ENCODE measurements at regions not wholly inside any gene's neighbourhood (a gene's known extent, or its start where the extent isn't known, plus 50 kb on each side); places are given as distances from the start of the nearest gene placed in this dataset.

- no peak overlapping the region for H3K4me3 ChIP-seq (ENCODE audit: low read depth, low read length)
- no peak for DNase-seq (ENCODE audit: low read depth)
- TF ChIP-seq CTCF (conservative IDR thresholded peaks at IDR 0.05; ENCODE audit: low read depth, low read length): no peak
Observed at GRCh38 chr11:45423475-45424120, 137.5 kb upstream of the SYT13 start.

- no peak for TF ChIP-seq CTCF (conservative IDR thresholded peaks at IDR 0.05; ENCODE audit: low read depth, low read length)
- DNase-seq (ENCODE audit: low read depth): no peak
- no peak overlapping the region for H3K4me3 ChIP-seq (ENCODE audit: low read depth, low read length)
Observed at GRCh38 chr11:45423036-45423435, 136.9 kb upstream of the SYT13 start.

GRCh38 chr11:45414088-45414487, 127.9 kb upstream of the SYT13 start:
- no peak for TF ChIP-seq CTCF (conservative IDR thresholded peaks at IDR 0.05; ENCODE audit: low read depth, low read length)
- no peak overlapping the region for H3K4me3 ChIP-seq (ENCODE audit: low read depth, low read length)
- DNase-seq (ENCODE audit: low read depth): no peak

- H3K4me3 ChIP-seq (ENCODE audit: low read depth, low read length): no peak overlapping the region
- TF ChIP-seq CTCF (conservative IDR thresholded peaks at IDR 0.05; ENCODE audit: low read depth, low read length): no peak
- DNase-seq (ENCODE audit: low read depth): no peak
Observed at GRCh38 chr11:45413156-45413858, 127.2 kb upstream of the SYT13 start.

GRCh38 chr11:45412521-45412920, 126.4 kb upstream of the SYT13 start:
- H3K4me3 ChIP-seq (ENCODE audit: low read depth, low read length): no peak overlapping the region
- no peak for DNase-seq (ENCODE audit: low read depth)
- no peak for TF ChIP-seq CTCF (conservative IDR thresholded peaks at IDR 0.05; ENCODE audit: low read depth, low read length)

GRCh38 chr11:45412051-45412471, 125.9 kb upstream of the SYT13 start:
- TF ChIP-seq CTCF (conservative IDR thresholded peaks at IDR 0.05; ENCODE audit: low read depth, low read length): no peak
- DNase-seq (ENCODE audit: low read depth): no peak
- H3K4me3 ChIP-seq (ENCODE audit: low read depth, low read length): no peak overlapping the region
